HG03108 (cell line): ENCODE measurements at regions not wholly inside any gene's neighbourhood (a gene's known extent, or its start where the extent isn't known, plus 50 kb on each side); places are given as distances from the start of the nearest gene placed in this dataset.

Source experiments
- ATAC-seq: cut with Tn5 transposase; IDR thresholded peaks from one replicate; pipeline ENCODE4 v1.9.1; 2021; ENCODE audit warnings: moderate library complexity; ENCODE audit not compliant: unreplicated experiment

- no peak for ATAC-seq
Measured at GRCh38 chr12:115859231-115859630, 418.3 kb downstream of the MED13L start.

GRCh38 chr12:115857923-115858322 is 419.6 kb downstream of the MED13L start:
- ATAC-seq, result no peak

GRCh38 chr12:115857160-115857920 is 420.2 kb downstream of the MED13L start:
- no peak for ATAC-seq

- no peak for ATAC-seq
Measured at GRCh38 chr12:115852054-115852453, 425.4 kb downstream of the MED13L start.

GRCh38 chr12:115850957-115851356 is 426.5 kb downstream of the MED13L start:
- no peak for ATAC-seq

GRCh38 chr12:115849262-115849943 is 428.1 kb downstream of the MED13L start:
- ATAC-seq, result no peak

GRCh38 chr12:115847398-115847797 is 430.1 kb downstream of the MED13L start:
- no peak for ATAC-seq

GRCh38 chr12:115846516-115846915 is 431.0 kb downstream of the MED13L start:
- ATAC-seq, result no peak

GRCh38 chr12:115840159-115840558 is 437.3 kb downstream of the MED13L start:
- no peak for ATAC-seq

- no peak for ATAC-seq
Measured at GRCh38 chr12:115838952-115839351, 438.5 kb downstream of the MED13L start.

- ATAC-seq, result no peak
Measured at GRCh38 chr12:115837220-115837619, 440.3 kb downstream of the MED13L start.

- no peak for ATAC-seq
Measured at GRCh38 chr12:115835445-115835844, 442.0 kb downstream of the MED13L start.

- no peak for ATAC-seq
Measured at GRCh38 chr12:115833704-115834103, 443.8 kb downstream of the MED13L start.

- no peak for ATAC-seq
Measured at GRCh38 chr12:115830633-115831032, 446.9 kb downstream of the MED13L start.

GRCh38 chr12:115830070-115830469 is 447.4 kb downstream of the MED13L start:
- no peak for ATAC-seq

GRCh38 chr12:115828168-115828567 is 449.3 kb downstream of the MED13L start:
- no peak for ATAC-seq

GRCh38 chr12:115824936-115825602 is 452.4 kb downstream of the MED13L start:
- no peak for ATAC-seq

- ATAC-seq, result no peak
Measured at GRCh38 chr12:115823635-115824034, 453.9 kb downstream of the MED13L start.

GRCh38 chr12:115820656-115821055 is 456.8 kb downstream of the MED13L start:
- no peak for ATAC-seq

GRCh38 chr12:115818973-115819372 is 458.5 kb downstream of the MED13L start:
- ATAC-seq, result no peak

- no peak for ATAC-seq
Measured at GRCh38 chr12:115817389-115817788, 460.1 kb downstream of the MED13L start.

- ATAC-seq, result no peak
Measured at GRCh38 chr12:115815924-115816323, 461.6 kb downstream of the MED13L start.
